Testis (tissue), 2 donors: ENCODE measurements at regions not wholly inside any gene's neighbourhood (a gene's known extent, or its start where the extent isn't known, plus 50 kb on each side); places are given as distances from the start of the nearest gene placed in this dataset.
"Not testable (repeated sequence)": the region's sequence is repeated elsewhere in the genome, so short reads cannot be mapped to it uniquely, and the experiment has no call there.

Experiments
- DNase-seq: peaks from one replicate; pipeline ENCODE4 v3.0.0-alpha.2; 2019
- H3K27ac ChIP-seq, 2 donors: fragments of 200-600 bp; sonication (generic); one replicate each; pipeline ENCODE4 v1.5.1; 2019
- H3K27me3 ChIP-seq: fragments of 200-600 bp; sonication (generic); one replicate; pipeline ENCODE4 v1.5.1; 2019
- H3K36me3 ChIP-seq: fragments of 200-600 bp; sonication (generic); one replicate; pipeline ENCODE4 v1.5.1; 2017; ENCODE audit warnings: low read depth; ENCODE audit errors: missing control alignments
- H3K4me1 ChIP-seq: fragments of 200-600 bp; sonication (generic); one replicate; pipeline ENCODE4 v1.5.1; 2019
- H3K4me3 ChIP-seq, 2 donors: fragments of 200-600 bp; sonication (generic); one replicate each; pipeline ENCODE4 v1.5.1; 2017 to 2019
- H3K9me3 ChIP-seq: fragments of 200-600 bp; sonication (generic); one replicate; pipeline ENCODE4 v1.5.1; 2017
- POLR2A ChIP-seq: fragments of 450-650 bp; IDR thresholded peaks from one replicate; pipeline ENCODE4 v1.6.1; 2017; ENCODE audit warnings: antibody characterized with exemption, mild to moderate bottlenecking, moderate library complexity
- WGBS, 2 donors: methylation state at CpG; one replicate each; pipeline ENCODE4 v1.1.5; 2018; 5-methylcytosine and 5-hydroxymethylcytosine counted together
- intact Hi-C: fragments of 100-400 bp; cut with DNase I; formaldehyde crosslinking; loops from one replicate; pipeline ENCODE4 v1.15.1; 2023; ENCODE audit warnings: low total_unique reads
- TF ChIP-seq, protein P1 (sequence below), 3 experiments: fragments of 450-650 bp in 2 of 3; fragments of 200-600 bp in 1 of 3; sonication (generic) in 1 of 3; IDR thresholded peaks; one replicate each; pipeline ENCODE4 v1.5.1; 2016 to 2019; ENCODE audit warnings: antibody characterized with exemption in 3 of 3, mild to moderate bottlenecking in 2 of 3, moderate library complexity in 1 of 3

GRCh38 chr4:37749398-37749988 is 63.3 kb upstream of the RELL1 start:
- Histone ChIP-seq H3K4me1 (no peaks in the 10 kb centered on the region), H3K27ac (no peak overlapping the region), H3K9me3 (no peaks in the 10 kb centered on the region), H3K27me3 (no peaks in the 10 kb centered on the region), H3K36me3 (no peaks in the 10 kb centered on the region), H3K4me3 (no peak overlapping the region)
- DNase-seq = no peak
- TF ChIP-seq, protein P1, sequence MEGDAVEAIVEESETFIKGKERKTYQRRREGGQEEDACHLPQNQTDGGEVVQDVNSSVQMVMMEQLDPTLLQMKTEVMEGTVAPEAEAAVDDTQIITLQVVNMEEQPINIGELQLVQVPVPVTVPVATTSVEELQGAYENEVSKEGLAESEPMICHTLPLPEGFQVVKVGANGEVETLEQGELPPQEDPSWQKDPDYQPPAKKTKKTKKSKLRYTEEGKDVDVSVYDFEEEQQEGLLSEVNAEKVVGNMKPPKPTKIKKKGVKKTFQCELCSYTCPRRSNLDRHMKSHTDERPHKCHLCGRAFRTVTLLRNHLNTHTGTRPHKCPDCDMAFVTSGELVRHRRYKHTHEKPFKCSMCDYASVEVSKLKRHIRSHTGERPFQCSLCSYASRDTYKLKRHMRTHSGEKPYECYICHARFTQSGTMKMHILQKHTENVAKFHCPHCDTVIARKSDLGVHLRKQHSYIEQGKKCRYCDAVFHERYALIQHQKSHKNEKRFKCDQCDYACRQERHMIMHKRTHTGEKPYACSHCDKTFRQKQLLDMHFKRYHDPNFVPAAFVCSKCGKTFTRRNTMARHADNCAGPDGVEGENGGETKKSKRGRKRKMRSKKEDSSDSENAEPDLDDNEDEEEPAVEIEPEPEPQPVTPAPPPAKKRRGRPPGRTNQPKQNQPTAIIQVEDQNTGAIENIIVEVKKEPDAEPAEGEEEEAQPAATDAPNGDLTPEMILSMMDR (IDR thresholded peaks at IDR 0.05) = no peak
- no peak for TF ChIP-seq POLR2A
- 83 to 95% methylated on average over 1 of the region's 1 CpG for WGBS, 2 donors
- intact Hi-C loops = no loop called here

GRCh38 chr4:37748485-37748884 is 62.3 kb upstream of the RELL1 start:
- Histone ChIP-seq H3K27ac (no peak overlapping the region), H3K4me1 (no peaks in the 10 kb centered on the region), H3K9me3 (no peaks in the 10 kb centered on the region), H3K27me3 (no peaks in the 10 kb centered on the region), H3K36me3 (no peaks in the 10 kb centered on the region), H3K4me3 (no peak overlapping the region)
- no peak for TF ChIP-seq POLR2A
- TF ChIP-seq, protein P1 (IDR thresholded peaks at IDR 0.05) = no peak
- intact Hi-C loops = no loop called here
- 46 to 84% methylated on average over 2 of the region's 2 CpGs for WGBS, 2 donors
- DNase-seq = no peak

- H3K9me3 ChIP-seq = no peaks in the 10 kb centered on the region
Measured at GRCh38 chr4:37747772-37748330, 61.7 kb upstream of the RELL1 start.

DNA sequence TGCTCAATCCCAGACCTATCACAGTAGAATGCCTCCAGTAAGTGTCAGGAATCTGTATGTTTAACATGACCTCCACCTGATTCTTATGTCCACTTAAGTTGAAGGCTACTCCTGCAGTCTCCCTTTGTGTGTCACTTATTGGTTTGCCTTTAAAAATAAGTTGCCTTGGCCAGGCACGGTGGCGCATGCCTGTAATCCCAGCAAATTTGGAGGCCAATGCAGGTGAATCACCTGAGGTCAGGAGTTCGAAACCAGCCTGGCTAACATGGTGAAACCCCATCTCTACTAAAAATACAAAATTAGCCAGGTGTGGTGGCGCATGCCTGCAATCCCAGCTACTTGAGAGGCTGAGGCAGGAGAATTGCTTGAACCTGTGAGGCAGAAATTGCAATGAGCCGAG is 60.7 kb upstream of the RELL1 start:
- DNase-seq, H3K4me3 ChIP-seq, H3K4me1 ChIP-seq, H3K9me3 ChIP-seq, H3K36me3 ChIP-seq, intact Hi-C loops, H3K27ac ChIP-seq, H3K27me3 ChIP-seq: not testable (repeated sequence)
- WGBS, 2 donors = 77 to 94% methylated on average over 5 of the region's 5 CpGs

More at GRCh38 chr4:37747772-37748330, 61.7 kb upstream of the RELL1 start:
- H3K27me3 ChIP-seq = no peaks in the 10 kb centered on the region
- WGBS, 2 donors = 72 to 88% methylated on average over 6 of the region's 6 CpGs
- no peak for DNase-seq
- no peak for TF ChIP-seq POLR2A
- TF ChIP-seq, protein P1 (IDR thresholded peaks at IDR 0.05) = no peak
- H3K27ac ChIP-seq = no peak overlapping the region
- H3K4me3 ChIP-seq = no peak overlapping the region
- H3K36me3 ChIP-seq = no peaks in the 10 kb centered on the region
- intact Hi-C loops = no loop called here
- H3K4me1 ChIP-seq = no peaks in the 10 kb centered on the region

- TF ChIP-seq, protein P1 (IDR thresholded peaks at IDR 0.05) = no peak
- TF ChIP-seq POLR2A = no peak
- no peaks in the 10 kb centered on the region for H3K9me3 ChIP-seq
- intact Hi-C loops = no loop called here
- H3K36me3 ChIP-seq = no peaks in the 10 kb centered on the region
- H3K27me3 ChIP-seq = no peaks in the 10 kb centered on the region
- no peak overlapping the region for H3K27ac ChIP-seq
- no peak for DNase-seq
- no peak overlapping the region for H3K4me3 ChIP-seq
- H3K4me1 ChIP-seq = no peaks in the 10 kb centered on the region
Measured at GRCh38 chr4:37745946-37746345, 59.8 kb upstream of the RELL1 start.
